D721Med (cell line): ENCODE measurements at regions not wholly inside any gene's neighbourhood (a gene's known extent, or its start where the extent isn't known, plus 50 kb on each side); places are given as distances from the start of the nearest gene placed in this dataset.
"Not testable (repeated sequence)": the region's sequence is repeated elsewhere in the genome, so short reads cannot be mapped to it uniquely, and the experiment has no call there.

Experiments used
- DNase-seq: peaks from one replicate; pipeline ENCODE4 v3.0.0; 2011; ENCODE audit warnings: low spot score; ENCODE audit not compliant: insufficient read length
- FAIRE-seq: peaks from 2 replicates; lab custom pipeline; 2011; peaks lifted over from hg19 to GRCh38; lab: Jason Lieb, UNC
- TF ChIP-seq, protein P1 (sequence below): IDR thresholded peaks from 2 replicates; pipeline ENCODE4 v1.5.1; 2012; ENCODE audit warnings: mild to moderate bottlenecking, control low read depth; ENCODE audit not compliant: insufficient read depth; ENCODE audit errors: missing control alignments

DNA sequence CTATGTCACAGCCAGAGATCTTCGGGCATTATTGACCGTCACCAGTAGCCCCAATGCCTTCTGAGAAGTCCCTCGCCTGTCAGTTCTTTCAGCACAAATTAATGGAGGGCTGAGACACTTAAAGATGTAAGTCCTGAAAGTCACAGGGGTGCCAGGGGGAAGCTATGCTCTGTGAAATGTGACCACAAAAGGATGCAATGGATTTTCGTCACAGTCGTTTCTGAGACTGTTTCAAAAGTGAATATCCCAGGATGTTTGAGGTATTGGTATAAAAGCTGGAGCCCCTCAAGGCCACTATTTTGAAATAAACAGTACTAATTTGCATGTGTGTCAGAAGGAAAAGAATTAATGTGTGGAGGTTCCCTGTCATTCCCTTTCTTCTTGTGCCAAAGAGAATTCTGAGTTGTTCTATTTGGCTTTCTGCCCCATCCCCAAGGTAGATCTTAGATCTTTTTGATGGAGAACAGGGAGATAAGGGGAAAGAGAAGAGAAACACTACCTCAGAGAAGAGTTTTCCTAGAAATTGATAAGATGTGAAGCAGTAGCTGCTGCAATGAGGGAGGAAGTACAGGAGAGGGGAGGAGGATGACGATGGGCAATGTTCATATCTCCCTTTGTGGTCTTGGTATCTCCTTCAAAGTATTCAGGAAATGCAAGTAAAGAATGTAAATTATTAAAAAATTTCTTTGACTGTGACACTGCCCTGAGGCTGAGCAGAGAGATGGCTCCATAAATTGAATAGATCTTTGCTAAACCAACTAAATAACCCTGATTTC, 101.8 kb upstream of the NAP1L1 start:
- FAIRE-seq (no peak), DNase-seq (no peak)
- TF ChIP-seq, protein P1, sequence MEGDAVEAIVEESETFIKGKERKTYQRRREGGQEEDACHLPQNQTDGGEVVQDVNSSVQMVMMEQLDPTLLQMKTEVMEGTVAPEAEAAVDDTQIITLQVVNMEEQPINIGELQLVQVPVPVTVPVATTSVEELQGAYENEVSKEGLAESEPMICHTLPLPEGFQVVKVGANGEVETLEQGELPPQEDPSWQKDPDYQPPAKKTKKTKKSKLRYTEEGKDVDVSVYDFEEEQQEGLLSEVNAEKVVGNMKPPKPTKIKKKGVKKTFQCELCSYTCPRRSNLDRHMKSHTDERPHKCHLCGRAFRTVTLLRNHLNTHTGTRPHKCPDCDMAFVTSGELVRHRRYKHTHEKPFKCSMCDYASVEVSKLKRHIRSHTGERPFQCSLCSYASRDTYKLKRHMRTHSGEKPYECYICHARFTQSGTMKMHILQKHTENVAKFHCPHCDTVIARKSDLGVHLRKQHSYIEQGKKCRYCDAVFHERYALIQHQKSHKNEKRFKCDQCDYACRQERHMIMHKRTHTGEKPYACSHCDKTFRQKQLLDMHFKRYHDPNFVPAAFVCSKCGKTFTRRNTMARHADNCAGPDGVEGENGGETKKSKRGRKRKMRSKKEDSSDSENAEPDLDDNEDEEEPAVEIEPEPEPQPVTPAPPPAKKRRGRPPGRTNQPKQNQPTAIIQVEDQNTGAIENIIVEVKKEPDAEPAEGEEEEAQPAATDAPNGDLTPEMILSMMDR = no peak

DNA sequence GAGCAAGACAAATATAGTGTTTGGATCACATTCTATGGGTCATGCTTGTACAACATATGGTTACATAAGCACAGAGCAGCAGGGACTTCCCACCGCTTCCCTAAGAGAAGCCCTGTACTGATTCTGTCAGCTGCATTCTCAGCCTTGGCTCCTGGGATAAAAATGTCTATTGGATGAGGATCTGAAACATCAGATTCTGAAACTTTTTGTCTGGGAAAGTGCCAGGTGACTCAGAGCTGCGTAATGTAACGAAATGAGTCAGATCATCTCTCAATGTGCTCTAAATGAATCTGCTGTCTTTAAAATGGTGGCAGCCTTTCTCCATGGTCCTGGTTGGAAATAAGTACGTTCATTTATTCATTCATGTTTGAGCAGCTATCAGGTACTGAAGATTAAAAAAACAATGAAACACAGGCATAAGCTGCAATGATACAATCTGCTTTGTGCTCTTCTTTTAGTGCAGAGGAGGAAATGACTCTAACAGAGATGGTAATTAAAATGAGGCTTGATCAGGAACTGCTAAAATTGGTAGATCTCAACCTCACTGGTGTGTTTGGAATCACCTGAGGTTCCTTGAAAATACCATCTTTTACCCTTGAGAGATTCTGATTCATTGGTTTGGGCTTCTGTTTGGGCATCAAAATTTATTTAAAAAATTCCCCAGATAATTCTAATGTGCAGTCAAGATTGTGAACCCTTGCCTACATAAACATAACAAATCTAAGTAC, 99.1 kb upstream of the NAP1L1 start:
- no peak for DNase-seq
- no peak for FAIRE-seq
- TF ChIP-seq, protein P1 = no peak

DNA sequence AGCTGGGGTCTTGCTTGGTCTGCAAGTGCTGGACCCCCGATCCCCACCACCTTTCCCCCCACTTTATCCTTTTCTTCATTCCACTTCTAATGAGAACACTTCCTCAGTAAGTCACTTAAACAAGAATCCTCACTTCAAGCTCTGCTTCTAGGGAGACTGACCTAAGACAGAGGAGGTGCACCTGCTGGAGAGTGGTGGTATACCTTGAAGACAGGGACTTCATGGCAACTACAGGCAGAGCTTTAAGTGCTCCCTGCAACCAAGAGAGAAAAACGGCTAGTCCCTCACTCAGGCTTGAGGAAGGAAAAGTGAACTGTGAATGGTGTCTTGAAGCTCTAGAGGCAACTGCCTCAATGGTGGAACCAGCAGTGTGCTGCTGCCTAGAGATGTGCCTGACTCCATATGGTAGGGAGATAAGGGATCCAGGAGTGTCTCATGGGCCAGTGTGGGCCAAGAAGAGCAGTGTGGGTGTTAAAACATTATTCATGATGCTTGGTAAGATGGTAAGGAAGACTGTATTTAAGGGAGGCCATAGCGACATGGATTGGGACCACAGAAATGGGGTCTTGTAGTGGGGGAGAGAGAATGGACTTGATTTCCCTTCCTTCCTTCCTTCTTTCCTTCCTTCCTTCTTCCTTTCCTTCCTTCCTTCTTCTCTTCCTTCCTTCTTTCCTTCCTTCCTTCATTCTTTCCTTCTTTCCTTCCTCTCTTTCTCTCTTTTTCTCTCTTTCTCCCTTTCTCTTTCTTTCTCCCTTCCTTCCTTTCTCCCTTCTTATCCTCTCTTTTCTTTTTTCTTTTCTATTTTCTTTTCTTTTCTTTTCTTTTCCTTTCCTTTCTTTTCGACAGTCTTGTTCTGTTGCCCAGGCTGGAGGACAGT, 96.2 kb upstream of the NAP1L1 start:
- FAIRE-seq (no peak), DNase-seq (no peak)

DNA sequence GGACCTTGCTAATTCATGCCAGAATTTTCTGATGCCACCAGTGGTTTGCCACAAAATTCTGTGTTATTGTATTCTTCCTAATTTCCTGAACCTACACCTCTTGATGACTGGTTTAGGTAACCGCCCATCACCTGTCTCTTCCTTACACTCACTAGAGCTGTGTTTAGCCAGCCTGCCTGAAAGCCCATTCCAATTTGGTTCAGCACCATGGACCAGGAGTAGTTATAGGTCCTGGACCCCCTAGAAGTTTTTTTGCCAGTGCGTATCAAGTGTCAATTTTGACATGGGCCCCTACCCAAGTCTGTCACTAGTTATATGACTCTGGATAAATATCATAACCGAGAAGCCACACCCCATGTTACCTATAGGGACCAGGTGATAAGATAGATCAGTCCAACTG, 94.0 kb upstream of the NAP1L1 start:
- TF ChIP-seq, protein P1 = no peak
- FAIRE-seq (no peak), DNase-seq (no peak)

More for the DNA sequence above, 96.2 kb upstream of the NAP1L1 start:
- TF ChIP-seq, protein P1 = no peak

DNA sequence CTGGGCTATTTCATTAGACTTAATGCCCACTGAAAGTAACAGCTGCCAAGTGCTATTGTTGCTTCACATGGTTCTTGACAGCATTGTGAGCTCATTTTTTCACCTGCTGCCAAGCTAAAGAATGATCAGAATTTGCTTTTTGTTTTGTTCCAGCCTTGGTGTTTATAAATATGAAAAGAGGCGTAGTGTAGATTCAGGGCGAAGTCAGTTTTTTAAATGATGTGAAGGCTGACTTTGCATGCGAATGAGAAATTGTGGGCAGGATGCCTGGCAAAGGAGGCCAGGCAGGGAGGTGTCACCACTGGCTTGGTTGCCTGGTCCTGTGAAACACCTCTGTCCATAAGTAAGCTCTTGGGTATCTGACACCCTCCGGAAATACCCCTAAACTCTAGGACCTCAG, 93.3 kb upstream of the NAP1L1 start:
- FAIRE-seq (no peak), DNase-seq (no peak)
- TF ChIP-seq, protein P1 = no peak

DNA sequence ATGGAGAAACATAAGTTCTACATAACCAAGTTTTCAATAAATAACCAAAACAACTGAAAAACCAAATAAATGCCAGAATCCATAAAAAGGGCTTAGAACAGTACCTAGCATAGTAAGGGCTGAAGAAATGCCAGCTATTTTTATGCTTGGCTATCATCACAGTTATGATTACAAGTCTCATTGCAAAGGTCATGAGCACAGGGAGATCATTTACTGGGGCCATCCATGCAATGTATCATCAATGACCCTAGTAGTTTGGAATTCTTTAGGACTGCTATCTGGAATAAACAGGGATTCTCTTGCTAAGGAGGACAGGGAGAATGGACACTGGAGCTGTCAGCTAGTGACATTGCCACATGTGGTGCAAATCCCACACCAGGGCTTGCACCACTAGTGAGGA, 92.5 kb upstream of the NAP1L1 start:
- TF ChIP-seq, protein P1 = no peak
- DNase-seq (no peak), FAIRE-seq (no peak)

DNA sequence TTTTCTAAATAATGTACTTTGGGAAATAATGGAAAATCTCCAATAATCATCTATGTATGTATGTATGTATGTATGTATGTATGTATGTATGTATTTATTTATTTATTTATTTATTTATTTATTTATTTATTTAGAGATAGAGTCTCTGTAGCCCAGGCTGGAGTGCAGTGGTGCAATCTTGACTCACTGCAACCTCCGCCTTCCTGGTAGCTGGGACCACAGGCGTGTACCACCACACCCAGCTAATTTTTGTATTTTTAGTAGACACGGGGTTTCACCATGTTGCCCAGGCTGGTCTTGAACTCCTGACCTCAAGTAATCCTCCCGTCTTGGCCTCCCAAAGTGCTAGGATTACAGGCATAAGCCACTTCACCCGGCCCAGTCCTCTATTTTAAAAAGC, 91.5 kb upstream of the NAP1L1 start:
- not testable (repeated sequence) for FAIRE-seq, DNase-seq
